KMS-11 (cell line): ENCODE measurements at regions not wholly inside any gene's neighbourhood (a gene's known extent, or its start where the extent isn't known, plus 50 kb on each side); places are given as distances from the start of the nearest gene placed in this dataset.

Experiments used
- H2AFZ ChIP-seq: fragments of 200-600 bp; sonication (generic); 2 replicates; pipeline ENCODE4 v1.6.1; 2016; ENCODE audit warnings: antibody characterized with exemption, mixed run types, low read depth
- H3K27ac ChIP-seq: fragments of 200-600 bp; sonication (generic); 2 replicates; pipeline ENCODE4 v1.6.1; 2016; ENCODE audit warnings: mild to moderate bottlenecking, mixed run types
- H3K27me3 ChIP-seq: fragments of 200-600 bp; sonication (generic); 2 replicates; pipeline ENCODE4 v1.6.1; 2017; ENCODE audit warnings: mild to moderate bottlenecking, low read depth, mixed run types, moderate library complexity; ENCODE audit not compliant: insufficient read depth
- H3K36me3 ChIP-seq: fragments of 200-600 bp; sonication (generic); 2 replicates; pipeline ENCODE4 v1.6.1; 2017; ENCODE audit warnings: mild to moderate bottlenecking, mixed run types; ENCODE audit not compliant: insufficient read depth
- H3K4me1 ChIP-seq: fragments of 200-600 bp; sonication (generic); 2 replicates; pipeline ENCODE4 v1.6.1; 2016; ENCODE audit warnings: mild to moderate bottlenecking, low read depth, mixed run types; ENCODE audit not compliant: poor library complexity, severe bottlenecking
- H3K4me2 ChIP-seq: fragments of 200-600 bp; sonication (generic); 2 replicates; pipeline ENCODE4 v1.7.0; 2016; ENCODE audit warnings: mild to moderate bottlenecking, mixed run types
- H3K4me3 ChIP-seq: fragments of 200-600 bp; sonication (generic); IDR thresholded peaks from 2 replicates; pipeline ENCODE4 v1.6.1; 2017; ENCODE audit warnings: low read depth, low read length, mixed read lengths; ENCODE audit not compliant: insufficient read depth
- H3K79me2 ChIP-seq: fragments of 200-600 bp; sonication (generic); 2 replicates; pipeline ENCODE4 v1.6.1; 2016; ENCODE audit warnings: low read depth, mixed run types; ENCODE audit not compliant: insufficient read depth
- H3K9ac ChIP-seq: fragments of 200-600 bp; sonication (generic); 2 replicates; pipeline ENCODE4 v1.6.1; 2016; ENCODE audit warnings: mild to moderate bottlenecking, mixed run types
- H4K20me1 ChIP-seq: fragments of 200-600 bp; sonication (generic); 2 replicates; pipeline ENCODE4 v1.6.1; 2016; ENCODE audit warnings: mild to moderate bottlenecking, mixed run types; ENCODE audit not compliant: insufficient read depth
- TF ChIP-seq, protein P1 (sequence below): fragments of 200-600 bp; sonication (generic); conservative IDR thresholded peaks from 2 replicates; pipeline ENCODE4 v1.6.1; 2017; ENCODE audit warnings: low read depth, mild to moderate bottlenecking, antibody characterized with exemption, low read length, moderate library complexity, mixed read lengths

- Histone ChIP-seq H3K79me2 (no peaks in the 10 kb centered on the region), H3K4me3 (no peak overlapping the region), H3K27ac (no peak overlapping the region), H2AFZ (no peak overlapping the region), H3K4me2 (no peak overlapping the region), H3K27me3 (no peaks in the 10 kb centered on the region), H3K9ac (no peak overlapping the region), H3K4me1 (no peaks in the 10 kb centered on the region), H3K36me3 (no peaks in the 10 kb centered on the region), H4K20me1 (no peaks in the 10 kb centered on the region)
- TF ChIP-seq, protein P1, sequence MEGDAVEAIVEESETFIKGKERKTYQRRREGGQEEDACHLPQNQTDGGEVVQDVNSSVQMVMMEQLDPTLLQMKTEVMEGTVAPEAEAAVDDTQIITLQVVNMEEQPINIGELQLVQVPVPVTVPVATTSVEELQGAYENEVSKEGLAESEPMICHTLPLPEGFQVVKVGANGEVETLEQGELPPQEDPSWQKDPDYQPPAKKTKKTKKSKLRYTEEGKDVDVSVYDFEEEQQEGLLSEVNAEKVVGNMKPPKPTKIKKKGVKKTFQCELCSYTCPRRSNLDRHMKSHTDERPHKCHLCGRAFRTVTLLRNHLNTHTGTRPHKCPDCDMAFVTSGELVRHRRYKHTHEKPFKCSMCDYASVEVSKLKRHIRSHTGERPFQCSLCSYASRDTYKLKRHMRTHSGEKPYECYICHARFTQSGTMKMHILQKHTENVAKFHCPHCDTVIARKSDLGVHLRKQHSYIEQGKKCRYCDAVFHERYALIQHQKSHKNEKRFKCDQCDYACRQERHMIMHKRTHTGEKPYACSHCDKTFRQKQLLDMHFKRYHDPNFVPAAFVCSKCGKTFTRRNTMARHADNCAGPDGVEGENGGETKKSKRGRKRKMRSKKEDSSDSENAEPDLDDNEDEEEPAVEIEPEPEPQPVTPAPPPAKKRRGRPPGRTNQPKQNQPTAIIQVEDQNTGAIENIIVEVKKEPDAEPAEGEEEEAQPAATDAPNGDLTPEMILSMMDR: no peak
Measured at GRCh38 chr2:39530411-39530866, 93.4 kb upstream of the MAP4K3 start.

DNA sequence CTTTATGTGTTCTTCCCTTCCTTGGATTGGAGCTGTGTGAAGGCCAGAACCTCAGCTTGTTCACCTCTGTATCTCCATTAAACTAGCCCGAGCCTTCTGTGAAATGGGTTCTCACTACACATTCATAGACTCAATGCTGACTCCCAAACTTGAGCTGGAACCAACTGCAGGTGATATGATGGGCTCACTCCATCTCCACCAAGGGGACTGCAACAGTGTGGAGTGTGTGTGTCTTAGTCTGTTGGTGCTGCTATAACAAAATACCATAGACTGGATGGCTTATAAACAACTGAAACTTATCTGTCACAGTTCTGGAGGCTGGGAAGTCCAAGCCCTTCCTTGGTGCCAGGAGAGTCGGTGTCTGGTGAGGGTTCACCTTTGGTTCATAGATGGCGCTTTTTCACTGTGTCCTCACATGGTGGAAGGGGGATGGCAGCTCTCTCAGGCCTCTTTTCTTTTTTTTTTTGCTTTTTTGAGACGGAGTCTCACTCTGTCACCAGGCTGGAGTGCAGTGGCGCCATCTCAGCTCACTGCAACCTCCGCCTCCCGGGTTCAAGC lies 94.2 kb upstream of the MAP4K3 start:
- TF ChIP-seq, protein P1: no peak
- Histone ChIP-seq H4K20me1 (no peaks in the 10 kb centered on the region), H3K27me3 (no peaks in the 10 kb centered on the region), H3K36me3 (no peaks in the 10 kb centered on the region), H3K27ac (no peak overlapping the region), H3K4me3 (no peak overlapping the region), H2AFZ (no peak overlapping the region), H3K4me2 (no peak overlapping the region), H3K9ac (no peak overlapping the region), H3K4me1 (no peaks in the 10 kb centered on the region), H3K79me2 (no peaks in the 10 kb centered on the region)

DNA sequence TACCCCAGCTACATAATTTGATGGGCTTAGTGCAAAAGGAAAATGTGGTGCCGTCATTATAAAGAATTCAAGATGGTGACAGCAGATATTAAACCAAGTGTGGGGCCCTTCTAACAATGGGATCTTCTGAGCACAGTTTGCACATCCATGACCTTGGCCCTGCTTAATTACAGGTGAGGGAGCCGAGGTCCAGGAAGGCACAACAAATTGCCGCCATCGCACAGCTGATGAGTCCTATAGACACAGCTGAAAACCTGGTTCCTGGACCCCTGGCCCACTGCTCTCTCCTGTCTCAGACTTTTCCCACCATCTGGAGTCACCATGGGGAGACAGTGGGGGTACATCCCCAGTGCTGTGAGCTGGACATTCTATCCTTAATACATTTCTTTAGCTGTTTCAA lies 95.8 kb upstream of the MAP4K3 start:
- Histone ChIP-seq H3K4me3 (no peak overlapping the region), H3K36me3 (no peaks in the 10 kb centered on the region), H2AFZ (no peak overlapping the region), H4K20me1 (no peaks in the 10 kb centered on the region), H3K79me2 (no peaks in the 10 kb centered on the region), H3K4me2 (no peak overlapping the region), H3K4me1 (no peaks in the 10 kb centered on the region), H3K27ac (no peak overlapping the region), H3K27me3 (no peaks in the 10 kb centered on the region), H3K9ac (no peak overlapping the region)
- TF ChIP-seq, protein P1: no peak

DNA sequence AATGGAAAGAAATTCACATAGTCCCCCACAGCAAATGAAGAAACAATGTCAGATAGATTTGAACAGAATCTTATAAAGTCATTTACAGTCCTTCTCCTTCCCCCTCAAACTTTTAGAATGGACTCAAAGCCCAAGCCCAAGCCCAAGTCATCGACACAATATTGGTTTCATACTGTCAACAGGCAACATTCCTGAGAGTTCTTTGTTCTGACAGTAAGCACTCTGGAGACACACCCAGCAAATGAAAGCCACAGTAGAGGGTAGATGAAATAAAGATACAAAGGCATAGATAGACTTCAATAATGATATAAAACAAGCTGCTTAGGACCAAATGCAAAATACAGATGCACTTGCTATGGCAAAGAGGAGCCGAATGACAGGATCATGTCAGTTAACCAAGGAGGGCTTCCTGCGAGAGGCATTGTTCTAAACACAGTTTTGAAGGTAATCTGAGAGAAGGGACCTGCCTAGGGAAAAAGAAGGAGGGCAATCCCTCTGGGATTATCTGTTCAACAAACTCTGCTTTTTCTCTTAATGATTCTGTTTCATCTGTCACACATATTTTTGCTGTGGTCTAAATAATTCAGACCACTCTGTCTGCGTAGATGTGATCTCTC lies 97.1 kb upstream of the MAP4K3 start:
- Histone ChIP-seq H3K79me2 (no peaks in the 10 kb centered on the region), H3K27me3 (no peaks in the 10 kb centered on the region), H4K20me1 (no peaks in the 10 kb centered on the region), H3K9ac (no peak overlapping the region), H3K4me2 (no peak overlapping the region), H2AFZ (no peak overlapping the region), H3K4me3 (no peak overlapping the region), H3K27ac (no peak overlapping the region), H3K4me1 (no peaks in the 10 kb centered on the region), H3K36me3 (no peaks in the 10 kb centered on the region)
- TF ChIP-seq, protein P1: no peak
